NT2/D1 (cell line): ENCODE measurements at regions not wholly inside any gene's neighbourhood (a gene's known extent, or its start where the extent isn't known, plus 50 kb on each side); places are given as distances from the start of the nearest gene placed in this dataset.

Experiments used
- SUZ12 ChIP-seq: IDR thresholded peaks from 2 replicates; pipeline ENCODE4 v1.6.1; 2011; ENCODE audit not compliant: insufficient read length, insufficient read depth; ENCODE audit errors: extremely low read depth
- YY1 ChIP-seq: IDR thresholded peaks from 2 replicates; pipeline ENCODE4 v1.6.1; 2011; ENCODE audit not compliant: insufficient read length, insufficient read depth
- ZNF274 ChIP-seq: IDR thresholded peaks from 2 replicates; pipeline ENCODE4 v1.6.1; 2011; ENCODE audit warnings: mild to moderate bottlenecking, low read depth, low read length

DNA sequence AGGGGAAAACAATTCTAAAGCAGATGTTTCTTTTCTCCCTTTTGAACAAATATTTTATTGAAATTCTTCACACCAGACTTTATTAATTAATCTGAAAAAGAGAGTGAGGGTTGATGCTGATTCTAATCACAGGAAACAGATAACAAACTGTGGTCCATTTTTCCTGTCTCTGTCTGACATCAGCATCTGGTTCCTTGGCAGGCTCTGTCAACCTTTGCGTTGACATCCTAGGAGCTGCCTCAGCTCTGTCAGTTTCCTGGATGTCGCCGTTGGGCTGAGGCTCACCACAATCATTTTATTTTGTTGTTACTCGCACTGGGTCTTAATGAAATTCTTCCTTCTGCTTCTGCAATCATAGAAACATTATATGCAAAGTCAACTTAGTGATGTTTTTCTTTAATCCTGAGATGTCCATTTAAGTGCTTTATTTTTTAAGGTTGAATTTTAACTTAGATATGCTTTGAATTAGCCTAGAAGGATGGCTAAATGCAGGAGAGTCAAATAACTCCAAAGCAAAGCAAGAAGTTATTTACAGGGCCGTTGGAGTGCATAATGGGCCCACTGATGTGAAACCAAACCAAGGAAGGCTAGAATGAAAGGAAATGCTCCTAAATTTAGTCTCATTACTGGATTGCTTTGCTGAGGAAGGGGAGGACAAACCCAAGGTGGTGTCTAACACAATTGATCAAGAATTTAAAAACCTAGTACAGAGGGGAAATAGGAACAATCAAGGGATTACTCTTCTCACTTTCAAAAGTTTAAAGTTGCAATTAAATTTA is 542.4 kb downstream of the FLRT2 start:
- TF ChIP-seq YY1 (no peak), ZNF274 (no peak), SUZ12 (no peak)
